ENCODE measurements at regions not wholly inside any gene's neighbourhood (a gene's known extent, or its start where the extent isn't known, plus 50 kb on each side); places are given as distances from the start of the nearest gene placed in this dataset.

GRCh38 chr7:21367537-21367936, 60.3 kb upstream of the SP4 start:
- Histone ChIP-seq H3K4me1 (peaks cover 21% of the 10 kb centered on the region), H3K36me3 (replicated peaks in 1 of 2; ENCODE audit: insufficient read depth in 1 of 2, low read depth in 2 of 2) (no peaks in the 10 kb centered on the region), H3K27ac (no peak overlapping the region), H3K4me3 (no peak overlapping the region), H3K9me3 (no peaks in the 10 kb centered on the region), H3K27me3 (no peaks in the 10 kb centered on the region)
- no peak for TF ChIP-seq POLR2A (IDR thresholded peaks at IDR 0.05)
- no peak for TF ChIP-seq CTCF (IDR thresholded peaks at IDR 0.05)
- intact Hi-C loops (cut with DNase I), result no loop called here
- DNase-seq (no peak), ATAC-seq (no peak)
- 94 to 95% methylated on average over 10 of the region's 10 CpGs for WGBS, 2 donors

GRCh38 chr7:21368317-21368716, 59.6 kb upstream of the SP4 start:
- Histone ChIP-seq H3K9me3 (no peaks in the 10 kb centered on the region), H3K27ac (no peak overlapping the region), H3K4me3 (no peak overlapping the region), H3K27me3 (no peaks in the 10 kb centered on the region), H3K4me1 (peaks cover 21% of the 10 kb centered on the region), H3K36me3 (replicated peaks in 1 of 2; ENCODE audit: insufficient read depth in 1 of 2, low read depth in 2 of 2) (no peaks in the 10 kb centered on the region)
- 36 to 47% methylated on average over 1 of the region's 1 CpG for WGBS, 2 donors
- ATAC-seq (no peak), DNase-seq (no peak)
- intact Hi-C loops (cut with DNase I), result no loop called here
- TF ChIP-seq CTCF (IDR thresholded peaks at IDR 0.05), result no peak
- no peak for TF ChIP-seq POLR2A (IDR thresholded peaks at IDR 0.05)

- ATAC-seq (no peak), DNase-seq (no peak)
- intact Hi-C loops (cut with DNase I), result no loop called here
- no peaks in the 10 kb centered on the region for H3K27me3 ChIP-seq
- H3K9me3 ChIP-seq, result peaks cover 0 to 2% (median 0%) of the 10 kb centered on the region in 3 donors
- no peak overlapping the region for H3K4me3 ChIP-seq
- WGBS, 2 donors, result 59 to 69% methylated on average over 9 of the region's 9 CpGs
- no peak for TF ChIP-seq CTCF (IDR thresholded peaks at IDR 0.05)
- no peak for TF ChIP-seq POLR2A (IDR thresholded peaks at IDR 0.05)
- H3K27ac ChIP-seq, result no peak overlapping the region
- no peaks in the 10 kb centered on the region for H3K36me3 ChIP-seq (replicated peaks in 1 of 2; ENCODE audit: insufficient read depth in 1 of 2, low read depth in 2 of 2)
- peaks cover 20% of the 10 kb centered on the region for H3K4me1 ChIP-seq
Observed at GRCh38 chr7:21370283-21370982, 57.5 kb upstream of the SP4 start.

- Histone ChIP-seq H3K27ac (no peak overlapping the region), H3K4me3 (no peak overlapping the region), H3K9me3 (peaks cover 0 to 4% (median 0%) of the 10 kb centered on the region in 3 donors), H3K4me1 (peaks cover 11% of the 10 kb centered on the region), H3K36me3 (replicated peaks in 1 of 2; ENCODE audit: insufficient read depth in 1 of 2, low read depth in 2 of 2) (no peaks in the 10 kb centered on the region), H3K27me3 (no peaks in the 10 kb centered on the region)
- WGBS, 2 donors, result 42 to 45% methylated on average over 2 of the region's 2 CpGs
- DNase-seq (no peak), ATAC-seq (no peak)
- TF ChIP-seq POLR2A (IDR thresholded peaks at IDR 0.05) (no peak), CTCF (IDR thresholded peaks at IDR 0.05) (no peak)
- intact Hi-C loops (cut with DNase I), result no loop called here
Observed at GRCh38 chr7:21371360-21371759, 56.5 kb upstream of the SP4 start.

GRCh38 chr7:21373031-21373430, 54.9 kb upstream of the SP4 start:
- intact Hi-C loops (cut with DNase I), result no loop called here
- H3K27ac ChIP-seq, result no peak overlapping the region
- H3K36me3 ChIP-seq (replicated peaks in 1 of 2; ENCODE audit: insufficient read depth in 1 of 2, low read depth in 2 of 2), result no peaks in the 10 kb centered on the region
- H3K9me3 ChIP-seq, result peaks cover 0 to 4% (median 0%) of the 10 kb centered on the region in 3 donors
- ATAC-seq (no peak), DNase-seq (no peak)
- TF ChIP-seq POLR2A (IDR thresholded peaks at IDR 0.05), result no peak
- no peak for TF ChIP-seq CTCF (IDR thresholded peaks at IDR 0.05)
- H3K4me3 ChIP-seq, result no peak overlapping the region
- H3K4me1 ChIP-seq, result no peaks in the 10 kb centered on the region
- 82 to 86% methylated on average over 7 of the region's 7 CpGs for WGBS, 2 donors
- no peaks in the 10 kb centered on the region for H3K27me3 ChIP-seq
